ENCODE measurements at regions not wholly inside any gene's neighbourhood (a gene's known extent, or its start where the extent isn't known, plus 50 kb on each side); places are given as distances from the start of the nearest gene placed in this dataset.

- no peak for TF ChIP-seq CTCF (IDR thresholded peaks at IDR 0.05)
- ATAC-seq, result peak in 1 of 2 donors; percentile 42
Observed at GRCh38 chr6:144594585-144594984, 309.4 kb downstream of the UTRN start.

GRCh38 chr6:144595266-144595665 lies 310.1 kb downstream of the UTRN start:
- H3K4me1 ChIP-seq, result peaks cover 19% of the 10 kb centered on the region
- DNase-seq, result no peak
- no peak for TF ChIP-seq CTCF (IDR thresholded peaks at IDR 0.05)
- intact Hi-C loops (cut with DNase I), result no loop called here
- ATAC-seq, result no peak
- peaks cover under 1% of the 10 kb centered on the region for H3K9me3 ChIP-seq
- H3K36me3 ChIP-seq, result peaks cover 4% of the 10 kb centered on the region
- H3K27me3 ChIP-seq (ENCODE audit: low read depth), result no peaks in the 10 kb centered on the region
- no peak overlapping the region for H3K4me3 ChIP-seq
- H3K27ac ChIP-seq, result no peak overlapping the region

More at GRCh38 chr6:144594585-144594984, 309.4 kb downstream of the UTRN start:
- Histone ChIP-seq H3K9me3 (no peaks in the 10 kb centered on the region), H3K27me3 (ENCODE audit: low read depth) (no peaks in the 10 kb centered on the region), H3K27ac (no peak overlapping the region), H3K36me3 (peaks cover 4% of the 10 kb centered on the region), H3K4me3 (no peak overlapping the region), H3K4me1 (peaks cover 25% of the 10 kb centered on the region)
- intact Hi-C loops (cut with DNase I), result no loop called here
- no peak for DNase-seq

- H3K4me3 ChIP-seq, result no peak overlapping the region
- H3K9me3 ChIP-seq, result peaks cover 9% of the 10 kb centered on the region
- peaks cover 19% of the 10 kb centered on the region for H3K4me1 ChIP-seq
- H3K27ac ChIP-seq, result no peak overlapping the region
- no peak for DNase-seq
- intact Hi-C loops (cut with DNase I), result no loop called here
- H3K36me3 ChIP-seq, result peaks cover 4% of the 10 kb centered on the region
- no peak for ATAC-seq
- no peaks in the 10 kb centered on the region for H3K27me3 ChIP-seq (ENCODE audit: low read depth)
- no peak for TF ChIP-seq CTCF (IDR thresholded peaks at IDR 0.05)
Observed at GRCh38 chr6:144597511-144597910, 312.4 kb downstream of the UTRN start.

- no peak overlapping the region for H3K4me3 ChIP-seq
- peaks cover 10% of the 10 kb centered on the region for H3K4me1 ChIP-seq
- H3K36me3 ChIP-seq, result peaks cover 3% of the 10 kb centered on the region
- intact Hi-C loops (cut with DNase I), result no loop called here
- H3K27me3 ChIP-seq (ENCODE audit: low read depth), result no peaks in the 10 kb centered on the region
- H3K9me3 ChIP-seq, result peaks cover 9% of the 10 kb centered on the region
- DNase-seq, result no peak
- no peak for ATAC-seq
- no peak for TF ChIP-seq CTCF (IDR thresholded peaks at IDR 0.05)
- H3K27ac ChIP-seq, result no peak overlapping the region
Observed at GRCh38 chr6:144599615-144600014, 314.5 kb downstream of the UTRN start.

- intact Hi-C loops (cut with DNase I), result no loop called here
- DNase-seq (no peak), ATAC-seq (no peak)
- no peak overlapping the region for H3K27ac ChIP-seq
- no peak overlapping the region for H3K4me3 ChIP-seq
- H3K9me3 ChIP-seq, result peaks cover 9% of the 10 kb centered on the region
- no peaks in the 10 kb centered on the region for H3K27me3 ChIP-seq (ENCODE audit: low read depth)
- peaks cover 3% of the 10 kb centered on the region for H3K36me3 ChIP-seq
- no peaks in the 10 kb centered on the region for H3K4me1 ChIP-seq
- no peak for TF ChIP-seq CTCF (IDR thresholded peaks at IDR 0.05)
Observed at GRCh38 chr6:144601221-144601620, 316.1 kb downstream of the UTRN start.
